ENCODE measurements at regions not wholly inside any gene's neighbourhood (a gene's known extent, or its start where the extent isn't known, plus 50 kb on each side); places are given as distances from the start of the nearest gene placed in this dataset.

DNA sequence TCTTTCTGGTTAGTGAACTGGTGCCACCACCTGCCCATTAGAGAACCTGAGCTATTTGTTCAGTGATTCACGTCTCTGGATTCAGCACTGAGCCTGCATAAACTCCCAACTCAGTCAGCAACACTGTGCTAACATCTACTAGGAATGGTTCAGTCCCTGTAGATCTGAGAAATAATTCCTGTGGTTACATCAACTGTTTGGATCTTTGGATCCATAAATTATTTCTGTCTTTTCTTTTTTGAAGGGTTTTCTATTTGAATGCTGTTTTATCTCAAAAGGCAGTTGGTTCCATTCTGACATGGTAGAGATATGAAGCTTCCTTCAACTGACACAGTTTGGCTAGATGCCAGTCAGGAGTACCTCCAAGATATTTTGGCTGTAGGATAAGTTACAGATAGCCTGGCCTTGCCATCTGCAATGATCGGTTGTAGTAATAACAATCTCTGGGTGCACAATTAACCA lies 125.9 kb downstream of the TRMT11 start (continued):
- peak; percentile 98 for TF ChIP-seq TEAD4 (IDR thresholded peaks at IDR 0.05; ENCODE audit: low read length)
- TF ChIP-seq TEAD4 (CRISPR knock-in tag; IDR thresholded peaks at IDR 0.05; ENCODE audit: borderline replicate concordance), result no peak
- TF ChIP-seq NCOA4 (IDR thresholded peaks at IDR 0.05; ENCODE audit: partially characterized antibody), result no peak
- TF ChIP-seq ZNF699 (CRISPR knock-in tag; IDR thresholded peaks at IDR 0.05; ENCODE audit: insufficient replicate concordance), result no peak
- TF ChIP-seq ZNF583 (CRISPR knock-in tag; IDR thresholded peaks at IDR 0.05), result no peak
- no peak for TF ChIP-seq BMI1 (IDR thresholded peaks at IDR 0.05; ENCODE audit: low read length)
- TF ChIP-seq NR1H2 (CRISPR knock-in tag; IDR thresholded peaks at IDR 0.05), result no peak
- TF ChIP-seq BHLHE40 (IDR thresholded peaks at IDR 0.05; ENCODE audit: low read length), result no peak; the same call in 1 of the 2 replicates
- TF ChIP-seq NEUROD1 (IDR thresholded peaks at IDR 0.05; ENCODE audit: borderline replicate concordance, low read depth, low read length, partially characterized antibody), result peak; percentile 62
- 0 out of 2 replicates have a peak, but pooled peaks have one; percentile 44 for TF ChIP-seq DMBX1 (CRISPR knock-in tag; IDR thresholded peaks at IDR 0.05; ENCODE audit: borderline replicate concordance)
- no peak for TF ChIP-seq ZNF324 (CRISPR knock-in tag; IDR thresholded peaks at IDR 0.05)
- no peak for TF ChIP-seq TFAM (CRISPR knock-in tag; conservative IDR thresholded peaks at IDR 0.05)
- no peak for TF ChIP-seq ZBTB33 (CRISPR knock-in tag; IDR thresholded peaks at IDR 0.05)
- no peak for TF ChIP-seq GABPB2 (CRISPR knock-in tag; conservative IDR thresholded peaks at IDR 0.05)
- peak; percentile 95 for TF ChIP-seq SMARCE1 (IDR thresholded peaks at IDR 0.05)
- no peak for TF ChIP-seq ZNF696 (CRISPR knock-in tag; conservative IDR thresholded peaks at IDR 0.05)
- TF ChIP-seq FIP1L1 (IDR thresholded peaks at IDR 0.05; ENCODE audit: low read depth, low read length, poor library complexity, severe bottlenecking), result no peak
- TF ChIP-seq, protein P1, sequence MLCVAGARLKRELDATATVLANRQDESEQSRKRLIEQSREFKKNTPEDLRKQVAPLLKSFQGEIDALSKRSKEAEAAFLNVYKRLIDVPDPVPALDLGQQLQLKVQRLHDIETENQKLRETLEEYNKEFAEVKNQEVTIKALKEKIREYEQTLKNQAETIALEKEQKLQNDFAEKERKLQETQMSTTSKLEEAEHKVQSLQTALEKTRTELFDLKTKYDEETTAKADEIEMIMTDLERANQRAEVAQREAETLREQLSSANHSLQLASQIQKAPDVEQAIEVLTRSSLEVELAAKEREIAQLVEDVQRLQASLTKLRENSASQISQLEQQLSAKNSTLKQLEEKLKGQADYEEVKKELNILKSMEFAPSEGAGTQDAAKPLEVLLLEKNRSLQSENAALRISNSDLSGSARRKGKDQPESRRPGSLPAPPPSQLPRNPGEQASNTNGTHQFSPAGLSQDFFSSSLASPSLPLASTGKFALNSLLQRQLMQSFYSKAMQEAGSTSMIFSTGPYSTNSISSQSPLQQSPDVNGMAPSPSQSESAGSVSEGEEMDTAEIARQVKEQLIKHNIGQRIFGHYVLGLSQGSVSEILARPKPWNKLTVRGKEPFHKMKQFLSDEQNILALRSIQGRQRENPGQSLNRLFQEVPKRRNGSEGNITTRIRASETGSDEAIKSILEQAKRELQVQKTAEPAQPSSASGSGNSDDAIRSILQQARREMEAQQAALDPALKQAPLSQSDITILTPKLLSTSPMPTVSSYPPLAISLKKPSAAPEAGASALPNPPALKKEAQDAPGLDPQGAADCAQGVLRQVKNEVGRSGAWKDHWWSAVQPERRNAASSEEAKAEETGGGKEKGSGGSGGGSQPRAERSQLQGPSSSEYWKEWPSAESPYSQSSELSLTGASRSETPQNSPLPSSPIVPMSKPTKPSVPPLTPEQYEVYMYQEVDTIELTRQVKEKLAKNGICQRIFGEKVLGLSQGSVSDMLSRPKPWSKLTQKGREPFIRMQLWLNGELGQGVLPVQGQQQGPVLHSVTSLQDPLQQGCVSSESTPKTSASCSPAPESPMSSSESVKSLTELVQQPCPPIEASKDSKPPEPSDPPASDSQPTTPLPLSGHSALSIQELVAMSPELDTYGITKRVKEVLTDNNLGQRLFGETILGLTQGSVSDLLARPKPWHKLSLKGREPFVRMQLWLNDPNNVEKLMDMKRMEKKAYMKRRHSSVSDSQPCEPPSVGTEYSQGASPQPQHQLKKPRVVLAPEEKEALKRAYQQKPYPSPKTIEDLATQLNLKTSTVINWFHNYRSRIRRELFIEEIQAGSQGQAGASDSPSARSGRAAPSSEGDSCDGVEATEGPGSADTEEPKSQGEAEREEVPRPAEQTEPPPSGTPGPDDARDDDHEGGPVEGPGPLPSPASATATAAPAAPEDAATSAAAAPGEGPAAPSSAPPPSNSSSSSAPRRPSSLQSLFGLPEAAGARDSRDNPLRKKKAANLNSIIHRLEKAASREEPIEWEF (CRISPR knock-in tag; IDR thresholded peaks at IDR 0.05), result peak; percentile 85; the same call in 1 of the 2 replicates
- TF ChIP-seq, protein P2, sequence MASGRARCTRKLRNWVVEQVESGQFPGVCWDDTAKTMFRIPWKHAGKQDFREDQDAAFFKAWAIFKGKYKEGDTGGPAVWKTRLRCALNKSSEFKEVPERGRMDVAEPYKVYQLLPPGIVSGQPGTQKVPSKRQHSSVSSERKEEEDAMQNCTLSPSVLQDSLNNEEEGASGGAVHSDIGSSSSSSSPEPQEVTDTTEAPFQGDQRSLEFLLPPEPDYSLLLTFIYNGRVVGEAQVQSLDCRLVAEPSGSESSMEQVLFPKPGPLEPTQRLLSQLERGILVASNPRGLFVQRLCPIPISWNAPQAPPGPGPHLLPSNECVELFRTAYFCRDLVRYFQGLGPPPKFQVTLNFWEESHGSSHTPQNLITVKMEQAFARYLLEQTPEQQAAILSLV (tag; IDR thresholded peaks at IDR 0.05), result no peak
- TF ChIP-seq LEF1 (IDR thresholded peaks at IDR 0.05), result peak; percentile 86
- no peak for TF ChIP-seq ZNF253 (CRISPR knock-in tag; conservative IDR thresholded peaks at IDR 0.05)
- 0 out of 2 replicates have a peak, but pooled peaks have one; percentile 56 for TF ChIP-seq MBD2 (IDR thresholded peaks at IDR 0.05; ENCODE audit: borderline replicate concordance, low read depth)
